Transverse colon (tissue), 4 donors: ENCODE measurements at regions not wholly inside any gene's neighbourhood (a gene's known extent, or its start where the extent isn't known, plus 50 kb on each side); places are given as distances from the start of the nearest gene placed in this dataset.
"Not testable (repeated sequence)": the region's sequence is repeated elsewhere in the genome, so short reads cannot be mapped to it uniquely, and the experiment has no call there.

Experiments
- DNase-seq: peaks from one replicate; pipeline ENCODE4 v3.0.0-alpha.2; 2019
- H3K27ac ChIP-seq, 4 donors: fragments of 200-600 bp; sonication (generic); 2 replicates each; pipeline ENCODE4 v1.5.1; 2016 to 2018; ENCODE audit warnings: inconsistent platforms in 4 of 4
- H3K27me3 ChIP-seq: fragments of 200-600 bp; sonication (generic); 2 replicates; pipeline ENCODE4 v1.5.1; 2017; ENCODE audit warnings: inconsistent platforms
- H3K36me3 ChIP-seq, 4 donors: fragments of 200-600 bp; sonication (generic); 2 replicates each; pipeline ENCODE4 v1.5.1; 2017 to 2019; ENCODE audit warnings: inconsistent platforms in 4 of 4
- H3K4me1 ChIP-seq, 4 donors: fragments of 200-600 bp; sonication (generic); 2 replicates each; pipeline ENCODE4 v1.5.1; 2017 to 2020; ENCODE audit warnings: inconsistent platforms in 4 of 4
- H3K4me3 ChIP-seq, 4 donors: fragments of 200-600 bp; sonication (generic); 1 replicate in 1 of 4; 2 replicates in 3 of 4; pipeline versions ENCODE4 v1.5.1 to v1.6.1; 2017 to 2019; ENCODE audit warnings: inconsistent platforms in 4 of 4
- H3K9me3 ChIP-seq, 2 donors: fragments of 200-600 bp; sonication (generic); 2 replicates each; pipeline ENCODE4 v1.5.1; 2017 to 2019; ENCODE audit warnings: inconsistent platforms in 2 of 2
- EP300 ChIP-seq: sonication (generic); formaldehyde crosslinking; IDR thresholded peaks from one replicate; pipeline ENCODE4 v1.6.1; 2017; ENCODE audit warnings: antibody characterized with exemption, low read depth
- POLR2A ChIP-seq: fragments of 450-650 bp; IDR thresholded peaks from one replicate; pipeline ENCODE4 v1.6.1; 2016; ENCODE audit warnings: antibody characterized with exemption, mild to moderate bottlenecking, moderate library complexity
- POLR2AphosphoS5 ChIP-seq, 3 donors: sonication (generic); formaldehyde crosslinking; IDR thresholded peaks; one replicate each; pipeline ENCODE4 v1.6.1; 2016; ENCODE audit warnings: antibody characterized with exemption in 3 of 3
- WGBS, 2 donors: methylation state at CpG; one replicate each; pipeline ENCODE4 v1.1.5; 2018; ENCODE audit warnings: low coverage in 1 of 2; 5-methylcytosine and 5-hydroxymethylcytosine counted together
- in situ Hi-C, 4 donors: fragments of 200-750 bp; cut with MboI; loops; one replicate each; pipeline versions ENCODE4 v1.15.0 to v1.15.1; 2017; ENCODE audit warnings: low sequenced_read_pairs in 3 of 4, low pct_ligation_motif_present in 1 of 4, low pct_unique_long_range_greater_than_20kb in 1 of 4
- intact Hi-C: fragments of 100-400 bp; cut with DNase I; formaldehyde crosslinking; loops from one replicate; pipeline ENCODE4 v1.15.1; 2023; ENCODE audit warnings: low total_unique reads
- TF ChIP-seq, protein P1 (sequence below), 5 experiments: fragments of 200-600 bp in 3 of 5; fragments of 450-650 bp in 2 of 5; sonication (generic) in 3 of 5; IDR thresholded peaks; 1 replicate in 2 of 5; 2 replicates in 3 of 5; pipeline ENCODE4 v1.5.1; 2016 to 2017; ENCODE audit warnings: antibody characterized with exemption in 5 of 5, inconsistent platforms in 3 of 5, mild to moderate bottlenecking in 2 of 5, moderate library complexity in 1 of 5

DNA sequence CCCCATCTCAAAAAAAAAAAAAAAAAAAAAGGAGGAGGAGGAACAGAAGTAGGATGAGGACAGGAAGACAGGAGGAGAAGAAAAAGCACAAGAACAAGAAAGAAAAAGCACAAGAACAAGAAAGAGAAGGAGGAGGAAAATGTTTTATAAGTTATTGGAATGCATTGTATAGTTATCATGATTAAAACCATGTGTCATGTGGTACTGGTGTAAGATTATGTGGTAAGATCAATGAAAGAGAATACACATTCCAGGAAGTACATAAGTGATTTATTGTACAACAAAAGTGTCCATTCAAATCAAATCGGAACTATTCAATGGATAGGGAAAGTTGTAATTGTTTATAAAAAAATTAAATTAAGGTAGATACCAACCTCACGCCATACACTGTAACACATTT is 167.7 kb downstream of the MZT1 start:
- H3K4me1 ChIP-seq, result no peaks in the 10 kb centered on the region
- in situ Hi-C loops (no loop called here), intact Hi-C loops (no loop called here)
- no peak overlapping the region for H3K27ac ChIP-seq
- H3K4me3 ChIP-seq, result no peak overlapping the region
- no peaks in the 10 kb centered on the region for H3K9me3 ChIP-seq
- TF ChIP-seq POLR2AphosphoS5 (IDR thresholded peaks at IDR 0.05), result no peak
- TF ChIP-seq, protein P1, sequence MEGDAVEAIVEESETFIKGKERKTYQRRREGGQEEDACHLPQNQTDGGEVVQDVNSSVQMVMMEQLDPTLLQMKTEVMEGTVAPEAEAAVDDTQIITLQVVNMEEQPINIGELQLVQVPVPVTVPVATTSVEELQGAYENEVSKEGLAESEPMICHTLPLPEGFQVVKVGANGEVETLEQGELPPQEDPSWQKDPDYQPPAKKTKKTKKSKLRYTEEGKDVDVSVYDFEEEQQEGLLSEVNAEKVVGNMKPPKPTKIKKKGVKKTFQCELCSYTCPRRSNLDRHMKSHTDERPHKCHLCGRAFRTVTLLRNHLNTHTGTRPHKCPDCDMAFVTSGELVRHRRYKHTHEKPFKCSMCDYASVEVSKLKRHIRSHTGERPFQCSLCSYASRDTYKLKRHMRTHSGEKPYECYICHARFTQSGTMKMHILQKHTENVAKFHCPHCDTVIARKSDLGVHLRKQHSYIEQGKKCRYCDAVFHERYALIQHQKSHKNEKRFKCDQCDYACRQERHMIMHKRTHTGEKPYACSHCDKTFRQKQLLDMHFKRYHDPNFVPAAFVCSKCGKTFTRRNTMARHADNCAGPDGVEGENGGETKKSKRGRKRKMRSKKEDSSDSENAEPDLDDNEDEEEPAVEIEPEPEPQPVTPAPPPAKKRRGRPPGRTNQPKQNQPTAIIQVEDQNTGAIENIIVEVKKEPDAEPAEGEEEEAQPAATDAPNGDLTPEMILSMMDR (IDR thresholded peaks at IDR 0.05), result no peak
- no peaks in the 10 kb centered on the region for H3K27me3 ChIP-seq
- no peak for DNase-seq
- WGBS, 2 donors, result 93 to 96% methylated on average over 2 of the region's 2 CpGs
- no peaks in the 10 kb centered on the region for H3K36me3 ChIP-seq

DNA sequence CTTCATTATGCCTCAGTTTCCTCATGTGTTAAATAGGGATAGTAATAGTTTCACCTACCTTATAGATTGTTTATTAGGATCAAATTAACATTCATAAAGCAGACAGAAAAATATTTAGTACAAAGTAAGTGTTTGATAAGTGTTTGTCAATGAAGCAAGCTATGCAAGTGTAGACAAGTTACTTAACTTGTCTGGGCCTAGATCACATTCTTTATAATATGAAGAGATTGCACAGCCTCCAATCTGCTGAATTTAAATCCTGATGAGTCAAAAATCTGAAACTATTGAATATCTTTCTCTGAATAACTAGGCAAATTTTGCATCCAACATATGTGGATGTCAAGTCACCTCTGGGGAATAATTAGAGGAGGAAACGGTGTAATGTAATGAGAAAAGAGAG is 170.5 kb downstream of the MZT1 start:
- in situ Hi-C loops (no loop called here), intact Hi-C loops (no loop called here)
- no peak for DNase-seq
- Histone ChIP-seq H3K27ac (no peak overlapping the region), H3K27me3 (no peaks in the 10 kb centered on the region), H3K4me3 (no peak overlapping the region), H3K4me1 (no peaks in the 10 kb centered on the region), H3K36me3 (no peaks in the 10 kb centered on the region), H3K9me3 (no peaks in the 10 kb centered on the region)
- 67 to 75% methylated on average over 1 of the region's 1 CpG for WGBS, 2 donors
- TF ChIP-seq, protein P1 (IDR thresholded peaks at IDR 0.05), result no peak
- no peak for TF ChIP-seq POLR2A
- TF ChIP-seq POLR2AphosphoS5 (IDR thresholded peaks at IDR 0.05), result no peak
- TF ChIP-seq EP300, result no peak

DNA sequence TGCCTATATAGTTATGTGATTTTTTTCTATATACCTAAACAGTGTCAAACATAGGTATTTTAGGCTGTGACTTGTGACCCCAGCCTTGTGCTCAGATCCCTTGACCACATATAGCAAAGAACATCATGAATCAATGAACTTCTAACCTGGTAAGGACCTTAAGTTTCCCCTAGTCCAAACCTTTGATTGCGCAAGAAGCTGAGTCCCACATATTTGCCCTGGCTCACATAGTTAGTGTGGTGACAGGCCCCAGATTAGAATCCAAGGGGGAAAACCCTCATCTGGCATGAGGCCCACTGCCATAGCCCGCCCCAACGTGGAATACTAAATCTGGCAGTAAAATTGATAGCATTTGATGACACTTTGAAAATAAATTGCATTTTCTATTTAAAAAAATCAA is 171.8 kb downstream of the MZT1 start:
- H3K4me1 ChIP-seq, result no peaks in the 10 kb centered on the region
- TF ChIP-seq POLR2A (no peak), EP300 (no peak), POLR2AphosphoS5 (IDR thresholded peaks at IDR 0.05) (no peak)
- TF ChIP-seq, protein P1 (IDR thresholded peaks at IDR 0.05), result no peak
- H3K27me3 ChIP-seq, result no peaks in the 10 kb centered on the region
- in situ Hi-C loops, result no loop called here
- no peak overlapping the region for H3K4me3 ChIP-seq
- no peaks in the 10 kb centered on the region for H3K9me3 ChIP-seq
- no peaks in the 10 kb centered on the region for H3K36me3 ChIP-seq
- DNase-seq, result no peak
- H3K27ac ChIP-seq, result no peak overlapping the region
- WGBS, 2 donors, result 85 to 88% methylated on average over 2 to 3 of the region's 3 CpGs
- intact Hi-C loops, result no loop called here

DNA sequence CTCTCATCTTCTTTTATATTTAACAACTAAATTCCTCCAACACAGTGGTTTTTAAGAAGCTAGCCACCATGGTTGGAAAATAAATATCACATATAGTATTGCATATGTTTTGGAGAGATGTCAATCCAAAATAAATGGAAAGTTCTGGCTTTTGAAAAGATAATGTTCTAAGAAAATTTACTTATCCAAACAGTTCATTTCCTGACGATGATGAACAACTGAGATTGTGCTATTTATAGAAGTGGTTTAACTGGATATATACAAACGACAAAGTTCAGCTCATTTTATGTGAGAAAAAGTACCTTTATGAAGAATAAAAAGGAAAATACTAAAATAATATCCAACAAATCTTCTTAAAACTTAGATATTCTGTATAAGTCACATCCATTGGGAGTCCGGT is 174.7 kb downstream of the MZT1 start:
- TF ChIP-seq, protein P1 (IDR thresholded peaks at IDR 0.05), result no peak
- TF ChIP-seq EP300 (no peak), POLR2A (no peak)
- no peaks in the 10 kb centered on the region for H3K27me3 ChIP-seq
- no peaks in the 10 kb centered on the region for H3K9me3 ChIP-seq
- no peaks in the 10 kb centered on the region for H3K36me3 ChIP-seq
- no peak overlapping the region for H3K4me3 ChIP-seq
- intact Hi-C loops (no loop called here), in situ Hi-C loops (no loop called here)
- DNase-seq, result no peak
- no peak overlapping the region for H3K27ac ChIP-seq
- no peaks in the 10 kb centered on the region for H3K4me1 ChIP-seq
- WGBS, 2 donors, result 29 to 50% methylated on average over 3 of the region's 3 CpGs

DNA sequence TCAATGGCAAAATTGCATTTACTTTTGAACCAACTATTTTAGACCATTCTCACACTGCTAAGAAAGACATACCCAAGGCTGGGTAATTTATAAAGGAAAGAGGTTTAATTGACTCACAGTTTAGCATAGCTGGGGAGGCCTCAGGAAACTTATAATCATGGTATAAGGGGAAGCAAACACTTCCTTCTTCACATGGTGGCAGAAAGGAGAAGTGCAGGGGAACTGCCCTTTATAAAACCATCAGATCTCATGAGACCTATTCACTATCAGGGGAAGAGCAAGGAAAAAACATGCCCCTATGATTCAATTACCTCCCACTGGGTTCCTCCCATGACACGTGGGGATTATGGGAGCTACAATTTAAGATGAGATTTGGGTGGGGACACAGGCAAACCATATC is 181.5 kb downstream of the MZT1 start:
- DNase-seq, H3K4me1 ChIP-seq, H3K4me3 ChIP-seq, H3K27ac ChIP-seq, H3K36me3 ChIP-seq, intact Hi-C loops, H3K9me3 ChIP-seq, in situ Hi-C loops, H3K27me3 ChIP-seq: not testable (repeated sequence)
- WGBS, 2 donors, result 40 to 48% methylated on average over 1 of the region's 1 CpG
